ENCODE measurements at regions not wholly inside any gene's neighbourhood (a gene's known extent, or its start where the extent isn't known, plus 50 kb on each side); places are given as distances from the start of the nearest gene placed in this dataset.

DNA sequence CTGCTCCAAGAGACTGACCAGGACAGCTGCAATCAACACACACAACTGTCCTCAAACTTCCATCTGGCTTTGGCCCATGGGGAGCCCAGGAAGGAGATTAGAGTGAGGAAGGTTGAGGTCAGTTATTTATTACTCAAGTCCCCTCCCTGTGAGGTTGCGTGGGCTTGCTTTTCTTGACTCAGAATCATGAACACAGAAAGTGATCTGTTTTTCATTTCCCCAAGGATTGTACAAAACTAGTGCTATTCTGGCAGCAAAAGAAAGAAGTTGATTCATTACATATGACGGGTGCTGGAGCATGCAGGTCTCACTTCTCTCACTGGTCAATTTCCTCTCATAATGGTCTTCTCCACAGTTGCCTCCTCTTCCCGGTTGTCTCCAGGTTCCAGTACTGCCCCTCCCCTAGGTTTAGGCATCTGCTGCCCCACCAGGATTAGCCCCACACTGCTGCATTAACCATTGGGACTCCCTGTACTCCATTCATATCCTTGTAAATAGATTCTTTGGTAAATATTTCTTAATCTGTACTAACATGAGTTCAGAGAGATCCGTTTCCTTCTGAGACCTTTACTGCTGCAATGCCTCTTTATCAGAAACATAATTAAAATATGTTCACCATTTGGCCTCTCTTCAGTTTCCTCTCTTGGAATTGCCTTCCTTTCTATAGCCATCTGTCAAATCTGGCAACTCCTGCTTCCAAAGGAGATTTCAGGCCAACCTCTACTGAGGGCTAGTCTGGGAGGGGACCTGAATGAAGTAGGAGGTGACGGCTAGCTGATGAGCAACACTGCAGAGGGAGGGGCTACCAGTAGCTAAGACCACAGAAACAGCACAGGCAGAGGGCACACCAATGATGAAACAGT is 888.8 kb downstream of the QKI start:
- Histone ChIP-seq H3K79me1 (ENCODE audit: insufficient read depth, low read depth, low read length, poor library complexity, severe bottlenecking) (no peaks in the 10 kb centered on the region), H3K4ac (ENCODE audit: low read depth, low read length) (no peak overlapping the region), H2AK5ac (ENCODE audit: insufficient read length, low read length) (no peak overlapping the region), H3K56ac (ENCODE audit: insufficient read length, low read depth, low read length) (no peak overlapping the region), H3K27ac (ENCODE audit: insufficient read length, low read depth, low read length) (no peak overlapping the region), H2AFZ (ENCODE audit: low read length) (no peak overlapping the region), H2BK120ac (ENCODE audit: low read depth, low read length, poor library complexity, severe bottlenecking) (no peak overlapping the region), H3K4me1 (ENCODE audit: insufficient read depth, low read length) (no peaks in the 10 kb centered on the region; the same call in 1 of the 2 replicates), H2BK5ac (ENCODE audit: insufficient read length, low read length) (no peak overlapping the region), H4K8ac (replicated peaks; ENCODE audit: insufficient read length, low read depth, low read length) (no peak overlapping the region), H3K4me2 (ENCODE audit: insufficient read depth, insufficient read length, low read length) (no peak overlapping the region), H3K9me3 (ENCODE audit: control insufficient read depth, low read depth, low read length) (no peaks in the 10 kb centered on the region), H3K9ac (ENCODE audit: extremely low read depth, insufficient read length, low read length) (no peak overlapping the region), H3K79me2 (ENCODE audit: insufficient read depth, low read length) (no peaks in the 10 kb centered on the region), H3K27me3 (ENCODE audit: insufficient read depth, low read length) (no peaks in the 10 kb centered on the region), H3K23ac (ENCODE audit: insufficient read length, low read depth, low read length) (no peak overlapping the region), H2BK15ac (ENCODE audit: low read depth, low read length) (no peak overlapping the region), H3T11ph (ENCODE audit: low read length) (no peak overlapping the region), H4K5ac (ENCODE audit: insufficient read length, low read depth, low read length) (no peak overlapping the region), H3K14ac (ENCODE audit: insufficient read depth, low read length) (no peak overlapping the region), H4K91ac (ENCODE audit: insufficient read length, low read depth, low read length) (no peak overlapping the region), H3K23me2 (ENCODE audit: insufficient read length, low read depth, low read length, poor library complexity, severe bottlenecking) (no peaks in the 10 kb centered on the region), H2BK20ac (ENCODE audit: low read depth, low read length, poor library complexity, severe bottlenecking) (no peak overlapping the region), H3K18ac (ENCODE audit: insufficient read length, low read depth, low read length) (no peak overlapping the region), H4K20me1 (ENCODE audit: control insufficient read depth, insufficient read depth, insufficient read length) (no peaks in the 10 kb centered on the region), H2BK12ac (ENCODE audit: insufficient read length, low read depth, low read length) (no peak overlapping the region)
- Mint-ChIP-seq H3K27me3 (ENCODE audit: low read depth) (no peaks in the 10 kb centered on the region), H3K9me3 (0 out of 5 replicates have a peak, but pooled peaks cover 0 to 4% of the 10 kb centered on the region in 2 experiments), H3K27ac (peak overlapping the region in 1 of 3 experiments; percentile 80; a peak in 1 of 7 replicates), H3K4me3 (no peak overlapping the region), H3K4me1 (no peaks in the 10 kb centered on the region), H3K36me3 (ENCODE audit: insufficient read depth in 1 of 3, low read depth in 3 of 3) (peaks cover 0 to 4% (median 0%) of the 10 kb centered on the region in 3 experiments; a peak in 3 of 7 replicates)
- no peak for DNase-seq
- no CpG with 5 or more reads among the region's 5 CpGs for WGBS (ENCODE audit: extremely low coverage, insufficient read length, low lambda C conversion rate)
- TF ChIP-seq, protein P1, sequence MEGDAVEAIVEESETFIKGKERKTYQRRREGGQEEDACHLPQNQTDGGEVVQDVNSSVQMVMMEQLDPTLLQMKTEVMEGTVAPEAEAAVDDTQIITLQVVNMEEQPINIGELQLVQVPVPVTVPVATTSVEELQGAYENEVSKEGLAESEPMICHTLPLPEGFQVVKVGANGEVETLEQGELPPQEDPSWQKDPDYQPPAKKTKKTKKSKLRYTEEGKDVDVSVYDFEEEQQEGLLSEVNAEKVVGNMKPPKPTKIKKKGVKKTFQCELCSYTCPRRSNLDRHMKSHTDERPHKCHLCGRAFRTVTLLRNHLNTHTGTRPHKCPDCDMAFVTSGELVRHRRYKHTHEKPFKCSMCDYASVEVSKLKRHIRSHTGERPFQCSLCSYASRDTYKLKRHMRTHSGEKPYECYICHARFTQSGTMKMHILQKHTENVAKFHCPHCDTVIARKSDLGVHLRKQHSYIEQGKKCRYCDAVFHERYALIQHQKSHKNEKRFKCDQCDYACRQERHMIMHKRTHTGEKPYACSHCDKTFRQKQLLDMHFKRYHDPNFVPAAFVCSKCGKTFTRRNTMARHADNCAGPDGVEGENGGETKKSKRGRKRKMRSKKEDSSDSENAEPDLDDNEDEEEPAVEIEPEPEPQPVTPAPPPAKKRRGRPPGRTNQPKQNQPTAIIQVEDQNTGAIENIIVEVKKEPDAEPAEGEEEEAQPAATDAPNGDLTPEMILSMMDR (conservative IDR thresholded peaks at IDR 0.05) = no peak

Measured in H9 (cell line).